ENCODE measurements at regions not wholly inside any gene's neighbourhood (a gene's known extent, or its start where the extent isn't known, plus 50 kb on each side); places are given as distances from the start of the nearest gene placed in this dataset.

DNA sequence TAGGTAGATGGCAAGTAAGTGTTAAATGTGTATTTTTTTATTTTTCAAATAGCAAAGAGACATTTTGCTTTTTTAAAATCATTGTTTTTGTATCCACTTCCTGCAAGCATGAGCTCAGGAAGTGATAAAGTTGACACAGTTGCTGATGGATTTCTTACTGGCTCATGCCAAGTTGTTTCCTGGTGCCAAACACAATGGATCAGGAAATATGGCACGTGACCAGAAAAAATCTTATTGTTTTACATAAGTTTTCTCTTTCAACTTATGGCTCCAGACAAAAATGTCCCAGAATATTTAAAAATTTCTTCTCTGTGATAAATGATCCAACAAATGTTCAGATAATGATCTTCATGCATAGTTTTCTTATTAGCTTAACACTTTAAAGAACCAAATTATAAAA is 1279.1 kb upstream of the FLRT2 start:
- no peaks in the 10 kb centered on the region for H3K36me3 ChIP-seq (ENCODE audit: control insufficient read depth in 2 of 2, insufficient read depth in 2 of 2, low read length in 1 of 2)
- H3K4me1 ChIP-seq (ENCODE audit: control insufficient read depth in 2 of 2, insufficient read depth in 2 of 2, low read length in 2 of 2) = no peaks in the 10 kb centered on the region
- no peaks in the 10 kb centered on the region for H3K9me3 ChIP-seq (ENCODE audit: control insufficient read depth in 2 of 2, insufficient read depth in 1 of 2, low read length in 1 of 2)
- WGBS = 12% methylated on average over 1 of the region's 1 CpG
- no peaks in the 10 kb centered on the region for H3K27me3 ChIP-seq (ENCODE audit: control insufficient read depth in 2 of 2, insufficient read depth in 1 of 2, low read length in 1 of 2)
- no peak for DNase-seq (ENCODE audit: low read depth in 6 of 9, low spot score in 9 of 9)
- no peak overlapping the region for H3K27ac ChIP-seq (ENCODE audit: low read depth in 1 of 2, low read length in 1 of 2)
- no peak overlapping the region for H3K4me3 ChIP-seq (ENCODE audit: low read length in 2 of 2)

GRCh38 chr14:84251411-84252115 is 1278.4 kb upstream of the FLRT2 start:
- Histone ChIP-seq H3K27me3 (ENCODE audit: control insufficient read depth in 2 of 2, insufficient read depth in 1 of 2, low read length in 1 of 2) (no peaks in the 10 kb centered on the region), H3K4me1 (ENCODE audit: control insufficient read depth in 2 of 2, insufficient read depth in 2 of 2, low read length in 2 of 2) (no peaks in the 10 kb centered on the region), H3K9me3 (ENCODE audit: control insufficient read depth in 2 of 2, insufficient read depth in 1 of 2, low read length in 1 of 2) (no peaks in the 10 kb centered on the region), H3K4me3 (ENCODE audit: low read length in 2 of 2) (no peak overlapping the region), H3K36me3 (ENCODE audit: control insufficient read depth in 2 of 2, insufficient read depth in 2 of 2, low read length in 1 of 2) (no peaks in the 10 kb centered on the region), H3K27ac (ENCODE audit: low read depth in 1 of 2, low read length in 1 of 2) (no peak overlapping the region)
- 89% methylated on average over 1 of the region's 1 CpG for WGBS
- DNase-seq (ENCODE audit: low read depth in 6 of 9, low spot score in 9 of 9) = no peak

DNA sequence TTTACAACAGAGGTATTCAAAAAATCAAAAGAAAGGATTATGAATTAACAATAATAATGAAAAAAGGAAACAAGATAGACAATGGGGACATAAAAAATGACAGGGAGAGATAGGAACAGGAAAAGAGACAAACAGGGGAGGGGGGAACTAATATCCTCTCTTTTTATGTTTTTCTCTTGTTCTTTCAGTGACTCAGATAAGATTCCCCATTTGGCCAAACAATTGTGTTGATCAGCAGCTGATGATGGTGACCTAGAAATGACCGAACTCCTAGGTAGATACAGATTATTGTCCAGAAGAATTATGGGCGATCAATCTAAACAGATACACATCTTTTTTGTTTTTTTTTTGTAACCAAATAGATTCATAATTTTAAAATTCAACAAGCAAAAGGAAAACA is 1277.2 kb upstream of the FLRT2 start:
- no peak for DNase-seq (ENCODE audit: low read depth in 6 of 9, low spot score in 9 of 9)
- Histone ChIP-seq H3K27me3 (ENCODE audit: control insufficient read depth in 2 of 2, insufficient read depth in 1 of 2, low read length in 1 of 2) (no peaks in the 10 kb centered on the region), H3K4me3 (ENCODE audit: low read length in 2 of 2) (no peak overlapping the region), H3K27ac (ENCODE audit: low read depth in 1 of 2, low read length in 1 of 2) (no peak overlapping the region), H3K9me3 (ENCODE audit: control insufficient read depth in 2 of 2, insufficient read depth in 1 of 2, low read length in 1 of 2) (no peaks in the 10 kb centered on the region), H3K36me3 (ENCODE audit: control insufficient read depth in 2 of 2, insufficient read depth in 2 of 2, low read length in 1 of 2) (no peaks in the 10 kb centered on the region), H3K4me1 (ENCODE audit: control insufficient read depth in 2 of 2, insufficient read depth in 2 of 2, low read length in 2 of 2) (no peaks in the 10 kb centered on the region)
- WGBS = 94% methylated on average over 2 of the region's 2 CpGs

DNA sequence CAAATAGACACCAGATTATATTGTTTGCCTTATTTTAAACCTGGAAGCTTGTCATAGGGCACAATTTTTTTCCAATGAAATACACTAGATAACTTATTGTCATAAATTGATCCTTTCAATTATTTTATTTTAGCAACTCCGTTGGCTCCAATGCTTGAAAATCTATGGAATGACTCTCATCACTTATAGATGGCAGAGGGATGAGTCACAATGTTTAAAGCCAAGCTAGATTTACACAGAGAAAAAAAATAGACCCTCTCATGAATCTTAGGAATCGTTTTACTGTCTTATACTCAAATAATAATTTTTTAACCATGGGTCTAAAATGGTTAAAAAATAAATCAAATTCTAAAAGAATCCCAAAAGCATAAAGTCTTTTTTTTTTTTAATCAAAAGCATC is 1276.6 kb upstream of the FLRT2 start:
- no peak for DNase-seq (ENCODE audit: low read depth in 6 of 9, low spot score in 9 of 9)
- H3K4me3 ChIP-seq (ENCODE audit: low read length in 2 of 2) = no peak overlapping the region
- 86% methylated on average over 2 of the region's 2 CpGs for WGBS

GRCh38 chr14:84254290-84254689 is 1275.7 kb upstream of the FLRT2 start:
- no peak overlapping the region for H3K27ac ChIP-seq (ENCODE audit: low read depth in 1 of 2, low read length in 1 of 2)
- H3K4me3 ChIP-seq (ENCODE audit: low read length in 2 of 2) = no peak overlapping the region
- no peaks in the 10 kb centered on the region for H3K9me3 ChIP-seq (ENCODE audit: control insufficient read depth in 2 of 2, insufficient read depth in 1 of 2, low read length in 1 of 2)
- no peaks in the 10 kb centered on the region for H3K36me3 ChIP-seq (ENCODE audit: control insufficient read depth in 2 of 2, insufficient read depth in 2 of 2, low read length in 1 of 2)
- DNase-seq (ENCODE audit: low read depth in 6 of 9, low spot score in 9 of 9) = no peak
- 91% methylated on average over 4 of the region's 4 CpGs for WGBS
- H3K27me3 ChIP-seq (ENCODE audit: control insufficient read depth in 2 of 2, insufficient read depth in 1 of 2, low read length in 1 of 2) = no peaks in the 10 kb centered on the region
- H3K4me1 ChIP-seq (ENCODE audit: control insufficient read depth in 2 of 2, insufficient read depth in 2 of 2, low read length in 2 of 2) = no peaks in the 10 kb centered on the region

More for the DNA sequence above, 1276.6 kb upstream of the FLRT2 start:
- Histone ChIP-seq H3K27ac (ENCODE audit: low read depth in 1 of 2, low read length in 1 of 2) (no peak overlapping the region), H3K27me3 (ENCODE audit: control insufficient read depth in 2 of 2, insufficient read depth in 1 of 2, low read length in 1 of 2) (no peaks in the 10 kb centered on the region), H3K4me1 (ENCODE audit: control insufficient read depth in 2 of 2, insufficient read depth in 2 of 2, low read length in 2 of 2) (no peaks in the 10 kb centered on the region), H3K9me3 (ENCODE audit: control insufficient read depth in 2 of 2, insufficient read depth in 1 of 2, low read length in 1 of 2) (no peaks in the 10 kb centered on the region), H3K36me3 (ENCODE audit: control insufficient read depth in 2 of 2, insufficient read depth in 2 of 2, low read length in 1 of 2) (no peaks in the 10 kb centered on the region)

DNA sequence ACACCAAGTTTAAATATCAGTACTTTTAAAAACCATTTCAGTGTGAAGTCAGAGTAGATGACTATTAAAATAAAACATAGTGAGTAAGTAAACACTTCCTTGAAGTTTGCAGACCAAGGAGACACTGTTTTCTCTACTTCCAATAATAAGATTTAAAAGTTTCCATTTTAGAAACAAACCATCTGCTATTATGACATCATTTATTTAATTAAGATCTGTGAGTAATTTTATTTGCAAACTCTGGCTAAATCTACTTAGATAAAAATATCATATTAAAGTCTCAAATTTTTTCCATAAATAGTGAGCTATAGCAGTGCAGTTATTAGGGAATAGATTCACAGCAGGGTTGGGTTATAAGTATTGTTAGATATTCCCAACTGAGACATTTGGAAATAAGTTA is 1267.0 kb upstream of the FLRT2 start:
- Histone ChIP-seq H3K9me3 (ENCODE audit: control insufficient read depth in 2 of 2, insufficient read depth in 1 of 2, low read length in 1 of 2) (no peaks in the 10 kb centered on the region), H3K4me1 (ENCODE audit: control insufficient read depth in 2 of 2, insufficient read depth in 2 of 2, low read length in 2 of 2) (no peaks in the 10 kb centered on the region), H3K4me3 (ENCODE audit: low read length in 2 of 2) (no peak overlapping the region), H3K36me3 (ENCODE audit: control insufficient read depth in 2 of 2, insufficient read depth in 2 of 2, low read length in 1 of 2) (no peaks in the 10 kb centered on the region), H3K27ac (ENCODE audit: low read depth in 1 of 2, low read length in 1 of 2) (no peak overlapping the region), H3K27me3 (ENCODE audit: control insufficient read depth in 2 of 2, insufficient read depth in 1 of 2, low read length in 1 of 2) (no peaks in the 10 kb centered on the region)
- DNase-seq (ENCODE audit: low read depth in 6 of 9, low spot score in 9 of 9) = no peak

GRCh38 chr14:84272290-84272721 is 1257.6 kb upstream of the FLRT2 start:
- no peaks in the 10 kb centered on the region for H3K4me1 ChIP-seq (ENCODE audit: control insufficient read depth in 2 of 2, insufficient read depth in 2 of 2, low read length in 2 of 2)
- no peak overlapping the region for H3K4me3 ChIP-seq (ENCODE audit: low read length in 2 of 2)
- no peaks in the 10 kb centered on the region for H3K9me3 ChIP-seq (ENCODE audit: control insufficient read depth in 2 of 2, insufficient read depth in 1 of 2, low read length in 1 of 2)
- no peaks in the 10 kb centered on the region for H3K36me3 ChIP-seq (ENCODE audit: control insufficient read depth in 2 of 2, insufficient read depth in 2 of 2, low read length in 1 of 2)
- no peak for DNase-seq (ENCODE audit: low read depth in 6 of 9, low spot score in 9 of 9)
- WGBS = 94% methylated on average over 2 of the region's 2 CpGs
- no peaks in the 10 kb centered on the region for H3K27me3 ChIP-seq (ENCODE audit: control insufficient read depth in 2 of 2, insufficient read depth in 1 of 2, low read length in 1 of 2)
- H3K27ac ChIP-seq (ENCODE audit: low read depth in 1 of 2, low read length in 1 of 2) = no peak overlapping the region

DNA sequence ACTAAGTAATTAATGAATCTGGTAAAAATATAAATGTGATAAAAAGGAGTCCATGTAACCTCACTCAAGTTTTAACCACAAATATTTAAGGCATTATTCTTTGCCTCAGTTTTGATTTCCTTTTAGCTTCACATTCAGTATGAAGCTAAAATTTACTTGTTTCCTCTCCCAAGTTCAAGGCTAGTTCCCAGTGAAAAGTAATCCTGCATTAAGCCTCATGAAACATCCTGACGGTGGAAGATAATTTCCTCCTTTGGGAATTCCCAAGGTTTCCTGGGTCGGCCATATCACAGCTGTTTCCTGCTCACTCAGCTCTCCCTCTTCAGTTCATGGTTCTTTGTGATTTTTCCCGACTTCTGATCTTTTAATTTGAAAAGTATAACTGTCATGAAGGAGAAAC is 1256.8 kb upstream of the FLRT2 start:
- H3K9me3 ChIP-seq (ENCODE audit: control insufficient read depth in 2 of 2, insufficient read depth in 1 of 2, low read length in 1 of 2) = no peaks in the 10 kb centered on the region
- no peak overlapping the region for H3K4me3 ChIP-seq (ENCODE audit: low read length in 2 of 2)
- no peaks in the 10 kb centered on the region for H3K27me3 ChIP-seq (ENCODE audit: control insufficient read depth in 2 of 2, insufficient read depth in 1 of 2, low read length in 1 of 2)
- H3K27ac ChIP-seq (ENCODE audit: low read depth in 1 of 2, low read length in 1 of 2) = no peak overlapping the region
- 89% methylated on average over 3 of the region's 3 CpGs for WGBS
- no peaks in the 10 kb centered on the region for H3K4me1 ChIP-seq (ENCODE audit: control insufficient read depth in 2 of 2, insufficient read depth in 2 of 2, low read length in 2 of 2)
- H3K36me3 ChIP-seq (ENCODE audit: control insufficient read depth in 2 of 2, insufficient read depth in 2 of 2, low read length in 1 of 2) = no peaks in the 10 kb centered on the region
- DNase-seq (ENCODE audit: low read depth in 6 of 9, low spot score in 9 of 9) = no peak

DNA sequence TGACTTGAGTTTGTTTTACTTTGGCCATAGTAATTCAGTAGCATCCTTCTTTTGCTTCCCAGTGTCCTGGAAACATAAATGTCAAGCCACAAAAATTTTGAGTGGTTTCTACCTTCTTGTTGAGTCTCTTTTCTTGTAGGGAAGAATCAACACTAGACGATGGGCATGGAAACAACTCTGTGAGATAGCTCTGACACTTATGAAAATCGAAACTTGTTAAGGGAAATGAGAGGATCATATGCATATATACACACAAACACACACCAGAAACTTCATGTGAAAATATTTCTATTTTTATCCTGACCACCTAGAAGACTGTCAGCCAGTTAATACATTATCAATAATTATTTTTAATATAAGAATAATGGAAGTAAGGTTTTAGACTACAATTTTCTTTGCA is 1247.3 kb upstream of the FLRT2 start:
- Histone ChIP-seq H3K27me3 (ENCODE audit: control insufficient read depth in 2 of 2, insufficient read depth in 1 of 2, low read length in 1 of 2) (no peaks in the 10 kb centered on the region), H3K4me1 (ENCODE audit: control insufficient read depth in 2 of 2, insufficient read depth in 2 of 2, low read length in 2 of 2) (no peaks in the 10 kb centered on the region), H3K9me3 (ENCODE audit: control insufficient read depth in 2 of 2, insufficient read depth in 1 of 2, low read length in 1 of 2) (no peaks in the 10 kb centered on the region), H3K36me3 (ENCODE audit: control insufficient read depth in 2 of 2, insufficient read depth in 2 of 2, low read length in 1 of 2) (no peaks in the 10 kb centered on the region), H3K4me3 (ENCODE audit: low read length in 2 of 2) (no peak overlapping the region), H3K27ac (ENCODE audit: low read depth in 1 of 2, low read length in 1 of 2) (no peak overlapping the region)
- WGBS = 91% methylated on average over 2 of the region's 2 CpGs
- DNase-seq (ENCODE audit: low read depth in 6 of 9, low spot score in 9 of 9) = peak in 1 of 9 donors; percentile 2

Measured in thymus (tissue), 11 donors.